HEK293T (cell line): ENCODE measurements at regions not wholly inside any gene's neighbourhood (a gene's known extent, or its start where the extent isn't known, plus 50 kb on each side); places are given as distances from the start of the nearest gene placed in this dataset.

Source experiments
- BHLHE40 ChIP-seq: fragments of 450-650 bp; IDR thresholded peaks from 2 replicates; pipeline ENCODE4 v1.6.1; 2016; ENCODE audit warnings: mild to moderate bottlenecking, moderate library complexity, borderline replicate concordance
- ELF4 ChIP-seq: fragments of 450-650 bp; IDR thresholded peaks from 2 replicates; pipeline ENCODE4 v1.6.1; 2017; ENCODE audit warnings: antibody characterized with exemption
- FOXA1 ChIP-seq: fragments of 450-650 bp; IDR thresholded peaks from 2 replicates; pipeline ENCODE4 v1.6.1; 2016; ENCODE audit warnings: mild to moderate bottlenecking
- FOXM1 ChIP-seq: fragments of 450-650 bp; IDR thresholded peaks from 2 replicates; pipeline ENCODE4 v1.6.1; 2017; ENCODE audit warnings: mild to moderate bottlenecking, borderline replicate concordance
- HDGF ChIP-seq: fragments of 450-650 bp; IDR thresholded peaks from 2 replicates; pipeline ENCODE4 v1.6.1; 2017; ENCODE audit warnings: antibody characterized with exemption, borderline replicate concordance
- LEF1 ChIP-seq: fragments of 450-650 bp; IDR thresholded peaks from 2 replicates; pipeline ENCODE4 v1.6.1; 2017; ENCODE audit warnings: mild to moderate bottlenecking, borderline replicate concordance
- SP1 ChIP-seq: fragments of 450-650 bp; IDR thresholded peaks from 2 replicates; pipeline ENCODE4 v1.6.1; 2017
- SUZ12 ChIP-seq: fragments of 450-650 bp; IDR thresholded peaks from 2 replicates; pipeline ENCODE4 v1.6.1; 2016; ENCODE audit warnings: mild to moderate bottlenecking
- TARDBP ChIP-seq: fragments of 450-650 bp; IDR thresholded peaks from 2 replicates; pipeline ENCODE4 v1.6.1; 2016
- ZNF384 ChIP-seq: fragments of 450-650 bp; IDR thresholded peaks from 2 replicates; pipeline ENCODE4 v1.6.1; 2016

- TF ChIP-seq LEF1 (no peak), ELF4 (no peak), SP1 (no peak), TARDBP (no peak), BHLHE40 (no peak), ZNF384 (no peak), SUZ12 (no peak), FOXA1 (no peak), HDGF (no peak), FOXM1 (no peak)
These were observed 1069.5 kb downstream of the TRHDE start for GRCh38 chr12:73341559-73342247.
